ENCODE measurements at regions not wholly inside any gene's neighbourhood (a gene's known extent, or its start where the extent isn't known, plus 50 kb on each side); places are given as distances from the start of the nearest gene placed in this dataset.

GRCh38 chr3:72186400-72186855 is 401.5 kb upstream of the PROK2 start:
- no peak for DNase-seq

- DNase-seq = no peak
These were observed 400.8 kb upstream of the PROK2 start for GRCh38 chr3:72185549-72186399.

GRCh38 chr3:72183489-72183888 is 398.5 kb upstream of the PROK2 start:
- no peak for DNase-seq

- DNase-seq = no peak
These were observed 397.3 kb upstream of the PROK2 start for GRCh38 chr3:72182206-72182605.

GRCh38 chr3:72181251-72181650 is 396.3 kb upstream of the PROK2 start:
- no peak for DNase-seq

GRCh38 chr3:72180405-72180804 is 395.5 kb upstream of the PROK2 start:
- DNase-seq = no peak

- DNase-seq = no peak
These were observed 394.1 kb upstream of the PROK2 start for GRCh38 chr3:72179107-72179464.

- DNase-seq = no peak
These were observed 393.6 kb upstream of the PROK2 start for GRCh38 chr3:72178463-72179106.

GRCh38 chr3:72177075-72178050 is 392.4 kb upstream of the PROK2 start:
- no peak for DNase-seq

- no peak for DNase-seq
These were observed 391.6 kb upstream of the PROK2 start for GRCh38 chr3:72176537-72177041.

GRCh38 chr3:72175296-72175858 is 390.4 kb upstream of the PROK2 start:
- no peak for DNase-seq

- DNase-seq = no peak
These were observed 389.9 kb upstream of the PROK2 start for GRCh38 chr3:72174890-72175289.

- no peak for DNase-seq
These were observed 389.1 kb upstream of the PROK2 start for GRCh38 chr3:72174040-72174439.

GRCh38 chr3:72171946-72172345 is 387.0 kb upstream of the PROK2 start:
- DNase-seq = no peak

- no peak for DNase-seq
These were observed 386.5 kb upstream of the PROK2 start for GRCh38 chr3:72171463-72171881.

GRCh38 chr3:72169561-72170472 is 384.9 kb upstream of the PROK2 start:
- no peak for DNase-seq

- no peak for DNase-seq
These were observed 384.2 kb upstream of the PROK2 start for GRCh38 chr3:72169120-72169519.

GRCh38 chr3:72165808-72166207 is 380.9 kb upstream of the PROK2 start:
- DNase-seq = no peak

- DNase-seq = no peak
These were observed 380.4 kb upstream of the PROK2 start for GRCh38 chr3:72165317-72165716.

- no peak for DNase-seq
These were observed 379.7 kb upstream of the PROK2 start for GRCh38 chr3:72164635-72164978.

- DNase-seq = no peak
These were observed 379.1 kb upstream of the PROK2 start for GRCh38 chr3:72163809-72164634.
